DND-41 (cell line): ENCODE measurements at regions not wholly inside any gene's neighbourhood (a gene's known extent, or its start where the extent isn't known, plus 50 kb on each side); places are given as distances from the start of the nearest gene placed in this dataset.

ENCODE experiments used
- CTCF ChIP-seq: IDR thresholded peaks from 2 replicates; pipeline ENCODE4 v1.5.1; 2012; ENCODE audit warnings: borderline replicate concordance, low read length, moderate library complexity, mild to moderate bottlenecking; ENCODE audit not compliant: poor library complexity, severe bottlenecking; ENCODE audit errors: extremely low read depth
- EZH2 ChIP-seq: IDR thresholded peaks from 3 replicates; pipeline ENCODE4 v1.6.1; 2012; ENCODE audit warnings: borderline replicate concordance, low read depth, mild to moderate bottlenecking, moderate library complexity, low read length, inconsistent platforms; ENCODE audit not compliant: severe bottlenecking

- TF ChIP-seq CTCF (no peak), EZH2 (no peak)
Measured at GRCh38 chr3:159858650-159859049, 130.0 kb upstream of the IL12A start.
